Neural cell (in vitro differentiated cells): ENCODE measurements at regions not wholly inside any gene's neighbourhood (a gene's known extent, or its start where the extent isn't known, plus 50 kb on each side); places are given as distances from the start of the nearest gene placed in this dataset.

Experiments
- H2AFZ ChIP-seq: fragments of 200-600, 300-800 bp; sonication (generic), shearing (Covaris generic); 2 replicates; pipeline ENCODE4 v1.6.0; 2014; ENCODE audit warnings: low read depth, mild to moderate bottlenecking, antibody characterized with exemption, low read length, moderate library complexity
- H3F3A ChIP-seq: fragments of 200-600 bp; shearing (Covaris generic); 2 replicates; pipeline ENCODE4 v1.6.1; 2016; ENCODE audit warnings: mild to moderate bottlenecking, moderate library complexity, mixed read lengths, antibody characterized with exemption, low read length; ENCODE audit not compliant: insufficient read depth, poor library complexity, severe bottlenecking
- H3K27ac ChIP-seq: fragments of 200-600, 300-800 bp; sonication (generic), shearing (Covaris generic); 2 replicates; pipeline ENCODE4 v1.5.1; 2014; ENCODE audit warnings: mild to moderate bottlenecking, low read length, moderate library complexity
- H3K27me3 ChIP-seq: fragments of 300-800, 200-600 bp; sonication (generic), shearing (Covaris generic); 2 replicates; pipeline ENCODE4 v1.6.0; 2014; ENCODE audit warnings: mild to moderate bottlenecking, low read depth, low read length, moderate library complexity; ENCODE audit not compliant: insufficient read depth
- H3K36me3 ChIP-seq: fragments of 300-800, 200-600 bp; sonication (generic), shearing (Covaris generic); 2 replicates; pipeline ENCODE4 v1.5.1; 2014; ENCODE audit warnings: mild to moderate bottlenecking, antibody characterized with exemption, low read length, moderate library complexity; ENCODE audit not compliant: insufficient read depth
- H3K4me2 ChIP-seq: fragments of 300-800, 200-600 bp; sonication (generic), shearing (Covaris generic); 2 replicates; pipeline ENCODE4 v1.6.0; 2014; ENCODE audit warnings: mild to moderate bottlenecking, low read length
- H3K4me3 ChIP-seq: fragments of 300-800, 200-600 bp; sonication (generic), shearing (Covaris generic); 2 replicates; pipeline ENCODE4 v1.5.1; 2014; ENCODE audit warnings: mild to moderate bottlenecking, low read length, moderate library complexity
- H3K79me2 ChIP-seq: fragments of 200-600 bp; shearing (Covaris generic); replicated peaks from 2 replicates; pipeline ENCODE4 v1.6.0; 2014; ENCODE audit warnings: mild to moderate bottlenecking, low read length, moderate library complexity; ENCODE audit not compliant: insufficient read depth
- H3K9ac ChIP-seq: fragments of 300-800, 200-600 bp; sonication (generic), shearing (Covaris generic); 2 replicates; pipeline ENCODE4 v1.6.1; 2016; ENCODE audit warnings: mild to moderate bottlenecking, low read length, mixed read lengths
- H3K9me2 ChIP-seq: fragments of 200-600 bp; shearing (Covaris generic); 2 replicates; pipeline ENCODE4 v1.6.1; 2016; ENCODE audit warnings: mild to moderate bottlenecking, low read length, mixed read lengths; ENCODE audit not compliant: insufficient read depth
- H3K9me3 ChIP-seq: fragments of 200-600, 300-800 bp; sonication (generic), shearing (Covaris generic); 2 replicates; pipeline ENCODE4 v1.6.1; 2016; ENCODE audit warnings: mild to moderate bottlenecking, mixed run types, low read length, moderate library complexity, mixed read lengths
- H4K20me1 ChIP-seq: fragments of 200-600 bp; shearing (Covaris generic); 2 replicates; pipeline ENCODE4 v1.6.1; 2016; ENCODE audit warnings: mild to moderate bottlenecking, mixed run types; ENCODE audit not compliant: insufficient read depth
- CTCF ChIP-seq: fragments of 450-650 bp; IDR thresholded peaks from 2 replicates; pipeline ENCODE4 v1.5.1; 2014; ENCODE audit warnings: antibody characterized with exemption, mild to moderate bottlenecking, moderate library complexity; ENCODE audit not compliant: poor library complexity, severe bottlenecking
- EP300 ChIP-seq: fragments of 450-650 bp; conservative IDR thresholded peaks from 2 replicates; pipeline ENCODE4 v1.6.1; 2014; ENCODE audit warnings: antibody characterized with exemption, mild to moderate bottlenecking, moderate library complexity; ENCODE audit not compliant: poor library complexity, severe bottlenecking
- EZH2 ChIP-seq: fragments of 200-600, 300-800 bp; shearing (Covaris generic), sonication (generic); IDR thresholded peaks from 2 replicates; pipeline ENCODE4 v1.6.1; 2014; ENCODE audit warnings: antibody characterized with exemption, low read length, borderline replicate concordance, mild to moderate bottlenecking; ENCODE audit not compliant: insufficient read depth, poor library complexity, severe bottlenecking
- MXI1 ChIP-seq: fragments of 450-650 bp; conservative IDR thresholded peaks from 2 replicates; pipeline ENCODE4 v1.6.1; 2014; ENCODE audit warnings: antibody characterized with exemption, mild to moderate bottlenecking; ENCODE audit not compliant: poor library complexity, severe bottlenecking
- POLR2AphosphoS5 ChIP-seq: IDR thresholded peaks from 2 replicates; pipeline ENCODE4 v1.6.1; 2012
- RAD21 ChIP-seq: fragments of 450-650 bp; conservative IDR thresholded peaks from 2 replicates; pipeline ENCODE4 v1.6.1; 2014; ENCODE audit warnings: antibody characterized with exemption, mild to moderate bottlenecking, moderate library complexity
- REST ChIP-seq: IDR thresholded peaks from 2 replicates; pipeline ENCODE4 v1.6.1; 2012; ENCODE audit warnings: borderline replicate concordance
- SMC3 ChIP-seq: fragments of 450-650 bp; conservative IDR thresholded peaks from 2 replicates; pipeline ENCODE4 v1.6.1; 2014; ENCODE audit warnings: antibody characterized with exemption, mild to moderate bottlenecking, moderate library complexity; ENCODE audit not compliant: poor library complexity
- TAF1 ChIP-seq: IDR thresholded peaks from 2 replicates; pipeline ENCODE4 v1.6.1; 2012; ENCODE audit warnings: low read depth

DNA sequence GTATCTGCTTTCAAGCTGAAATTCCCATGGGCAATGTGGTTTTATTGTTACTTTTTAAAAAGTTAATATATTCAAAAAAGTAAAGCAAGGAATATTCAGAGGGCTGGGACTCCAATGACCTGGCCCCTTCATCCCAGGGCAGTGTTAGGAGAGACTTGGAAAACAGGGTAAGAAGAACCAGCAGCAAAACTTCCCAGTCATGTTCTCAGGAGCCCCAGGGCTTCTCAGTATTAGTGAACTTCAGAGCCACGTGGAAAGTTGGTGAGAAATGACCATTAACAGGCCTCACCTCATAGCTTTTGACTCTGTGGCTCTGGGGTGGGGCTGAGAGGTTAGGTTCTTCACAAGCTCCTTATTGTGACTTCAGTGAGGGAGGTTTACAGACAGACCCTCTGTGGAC, 230.4 kb upstream of the KCNG1 start:
- Histone ChIP-seq H3K27me3 (no peaks in the 10 kb centered on the region), H3K79me2 (no peaks in the 10 kb centered on the region), H3K4me3 (no peak overlapping the region), H4K20me1 (no peaks in the 10 kb centered on the region), H3F3A (no peaks in the 10 kb centered on the region), H3K9me2 (no peaks in the 10 kb centered on the region), H3K4me2 (no peak overlapping the region), H3K36me3 (no peaks in the 10 kb centered on the region), H2AFZ (no peak overlapping the region), H3K9ac (no peak overlapping the region), H3K9me3 (no peaks in the 10 kb centered on the region), H3K27ac (no peak overlapping the region)
- TF ChIP-seq CTCF, result no peak
- no peak for TF ChIP-seq RAD21
- no peak for TF ChIP-seq EZH2
- no peak for TF ChIP-seq TAF1
- TF ChIP-seq SMC3, result no peak
- TF ChIP-seq MXI1, result no peak
- TF ChIP-seq REST, result no peak
- TF ChIP-seq EP300, result no peak
- no peak for TF ChIP-seq POLR2AphosphoS5

DNA sequence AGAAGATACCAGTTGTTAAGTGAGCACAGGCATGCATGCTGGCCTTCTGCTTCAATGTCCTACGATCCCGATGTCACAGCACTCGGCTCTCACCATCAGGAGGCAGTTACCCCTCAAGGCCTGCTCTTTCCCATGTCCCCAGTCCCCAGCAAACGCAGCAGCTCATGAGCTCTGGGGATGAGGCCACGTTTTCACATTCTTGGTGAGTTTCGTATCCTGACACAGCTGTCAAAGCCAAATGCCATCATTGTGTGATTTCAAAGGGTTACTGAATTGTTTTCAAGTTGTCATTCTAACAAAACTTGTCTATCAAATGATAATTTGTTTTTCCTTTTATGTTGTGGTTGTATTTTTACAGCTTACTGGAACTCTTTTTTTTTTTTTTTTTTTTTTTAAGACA, 226.9 kb upstream of the KCNG1 start:
- H3K27ac ChIP-seq, result no peak overlapping the region
- no peaks in the 10 kb centered on the region for H3K9me2 ChIP-seq
- no peak overlapping the region for H3K4me2 ChIP-seq
- H3K9me3 ChIP-seq, result no peaks in the 10 kb centered on the region
- no peaks in the 10 kb centered on the region for H3K79me2 ChIP-seq
- no peak overlapping the region for H2AFZ ChIP-seq
- no peak for TF ChIP-seq EZH2
- no peak for TF ChIP-seq CTCF
- peak; percentile 59 for TF ChIP-seq EP300
- TF ChIP-seq TAF1, result no peak
- H3K4me3 ChIP-seq, result no peak overlapping the region
- H3K27me3 ChIP-seq, result no peaks in the 10 kb centered on the region
- no peaks in the 10 kb centered on the region for H4K20me1 ChIP-seq
- no peaks in the 10 kb centered on the region for H3F3A ChIP-seq
- no peak overlapping the region for H3K9ac ChIP-seq
- no peaks in the 10 kb centered on the region for H3K36me3 ChIP-seq
